HG03342 (cell line): ENCODE measurements at regions not wholly inside any gene's neighbourhood (a gene's known extent, or its start where the extent isn't known, plus 50 kb on each side); places are given as distances from the start of the nearest gene placed in this dataset.

Experiments
- ATAC-seq: cut with Tn5 transposase; IDR thresholded peaks from one replicate; pipeline ENCODE4 v1.9.1; 2021; ENCODE audit warnings: mild to moderate bottlenecking, moderate library complexity; ENCODE audit not compliant: unreplicated experiment

- no peak for ATAC-seq
These were observed 64.8 kb downstream of the CDCA7 start for GRCh38 chr2:173419506-173419905.

- no peak for ATAC-seq
These were observed 70.2 kb downstream of the CDCA7 start for GRCh38 chr2:173424886-173425285.

DNA sequence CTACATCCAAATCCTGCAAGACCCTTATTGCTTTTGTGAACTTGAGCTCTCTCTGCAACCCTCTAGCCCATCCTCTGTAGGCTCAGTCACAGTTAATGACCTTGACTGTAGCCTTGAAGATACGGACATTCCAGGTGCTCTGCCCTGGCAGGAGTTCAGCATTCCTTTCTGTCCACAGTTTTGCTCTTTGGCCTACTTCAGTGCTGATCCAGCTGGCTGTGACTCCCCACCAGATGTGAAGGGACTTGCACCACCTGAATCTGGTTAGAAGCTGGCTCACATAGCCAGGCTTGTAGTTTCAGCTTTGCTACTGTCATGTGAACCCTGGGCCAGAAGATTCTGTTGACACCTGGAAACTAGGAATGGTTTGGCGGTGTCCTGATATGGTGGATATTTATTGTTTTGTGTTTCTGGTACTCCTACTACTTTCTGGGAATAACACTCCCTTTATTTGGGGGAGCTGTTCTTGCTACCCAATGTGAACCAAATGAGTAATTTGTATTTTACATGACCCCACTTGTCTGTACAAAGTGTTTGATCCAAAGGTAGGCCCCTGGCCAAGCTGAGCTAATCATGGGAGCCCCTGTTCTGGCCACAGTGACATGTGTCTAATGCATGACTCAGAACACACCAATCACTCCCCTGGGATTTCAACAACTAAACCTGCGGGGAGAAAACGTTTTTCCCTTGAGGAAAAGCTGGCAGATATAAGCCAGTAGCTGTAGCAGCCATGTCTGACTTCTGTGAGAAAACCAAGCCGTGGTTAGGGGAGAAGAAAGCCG, 73.4 kb downstream of the CDCA7 start:
- ATAC-seq, result no peak

- ATAC-seq, result no peak
These were observed 76.5 kb downstream of the CDCA7 start for GRCh38 chr2:173431191-173431590.

GRCh38 chr2:173432049-173432754, 77.5 kb downstream of the CDCA7 start:
- no peak for ATAC-seq

DNA sequence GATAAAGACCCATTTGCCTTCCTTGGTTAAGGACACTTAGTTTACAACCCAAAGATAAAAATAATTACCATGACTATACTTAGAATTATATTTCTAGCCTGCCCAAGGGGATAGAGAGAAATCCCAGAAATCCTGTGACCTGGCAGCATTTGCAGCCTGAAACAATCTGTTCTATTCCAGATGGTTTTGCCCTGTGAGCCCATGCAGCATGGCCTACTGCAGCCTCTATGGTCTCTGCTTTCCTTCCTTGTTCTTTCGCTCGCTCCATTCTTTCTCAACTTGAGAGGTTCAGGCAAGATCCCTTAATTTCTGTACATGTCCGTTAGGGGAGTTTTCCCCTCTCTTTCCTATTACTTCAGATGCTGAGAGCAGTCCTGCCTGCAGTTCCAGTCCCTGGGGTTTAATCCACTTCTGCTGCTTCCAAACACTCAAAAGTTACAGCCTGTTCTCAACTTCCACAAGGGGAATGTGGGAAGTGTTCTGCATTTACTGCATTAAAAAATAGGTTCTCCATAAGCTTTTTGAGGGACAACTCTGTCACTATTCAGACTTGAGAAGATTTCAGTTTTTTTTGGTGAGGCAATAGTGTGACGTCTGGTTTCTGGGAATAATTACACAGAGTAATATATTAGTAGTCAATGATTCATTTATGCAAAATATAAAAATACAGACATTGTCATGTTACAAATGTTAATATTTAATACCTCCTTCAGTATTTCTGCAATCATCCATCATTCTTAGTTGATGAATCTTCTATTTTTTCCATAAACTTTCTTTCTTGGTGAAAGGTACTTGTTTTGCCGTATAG, 80.3 kb downstream of the CDCA7 start:
- ATAC-seq, result no peak

- no peak for ATAC-seq
These were observed 80.9 kb downstream of the CDCA7 start for GRCh38 chr2:173435574-173435973.

GRCh38 chr2:173436088-173436487, 81.4 kb downstream of the CDCA7 start:
- no peak for ATAC-seq

DNA sequence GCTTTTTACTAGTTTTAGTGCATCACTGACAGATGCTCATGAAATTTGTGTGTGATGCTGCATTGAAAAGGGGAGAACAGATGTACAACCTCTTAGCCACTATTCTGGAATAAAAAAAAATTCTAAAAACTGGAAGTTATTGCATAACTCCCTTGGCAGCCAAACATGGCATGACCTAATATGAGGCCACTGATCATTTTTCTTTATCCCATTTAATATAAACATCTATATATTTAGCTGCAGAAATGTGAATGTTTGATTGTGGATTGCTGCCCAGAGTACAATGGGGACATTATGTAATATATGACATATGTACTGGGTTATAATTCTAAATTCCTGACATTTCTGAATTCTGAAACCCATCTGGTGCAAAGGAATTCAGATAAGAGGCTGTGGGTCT, 86.5 kb downstream of the CDCA7 start:
- no peak for ATAC-seq

DNA sequence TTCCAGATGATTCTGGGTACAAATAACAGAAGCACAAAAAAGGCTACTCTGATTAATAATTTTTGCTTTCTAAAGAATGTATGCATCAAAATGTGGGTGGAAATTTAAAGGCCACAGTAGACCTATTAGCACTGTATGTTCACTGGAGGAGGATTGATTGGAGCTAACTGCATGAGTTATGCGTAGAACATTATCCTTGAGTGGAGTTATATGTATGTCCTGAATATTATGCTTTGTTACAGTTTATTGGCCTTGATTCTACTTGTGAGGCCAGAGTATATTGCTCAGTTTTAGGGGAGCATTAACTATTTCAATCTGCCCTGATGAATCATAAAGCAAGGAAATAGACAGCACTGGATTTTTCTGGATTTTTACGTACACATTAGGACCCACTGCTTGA, 87.9 kb downstream of the CDCA7 start:
- ATAC-seq, result no peak

DNA sequence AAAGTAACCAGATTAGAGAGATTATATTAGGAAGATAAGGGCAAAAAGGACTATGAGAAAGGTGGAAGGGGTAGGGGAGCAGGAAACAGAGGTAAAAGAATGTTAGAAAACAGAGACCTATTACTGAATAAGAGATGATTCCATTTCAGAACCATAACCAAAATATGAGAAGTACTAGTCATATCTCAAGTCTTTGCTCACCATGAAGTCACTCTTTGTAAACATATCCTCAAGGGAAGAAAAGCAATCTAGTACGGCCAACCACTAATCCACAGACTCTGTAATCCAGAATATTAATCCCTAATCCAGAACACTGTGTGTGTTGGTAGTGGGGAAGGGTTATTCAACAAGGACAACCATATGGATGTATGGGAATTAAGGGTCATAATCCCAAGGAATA, 92.0 kb downstream of the CDCA7 start:
- no peak for ATAC-seq

GRCh38 chr2:173448938-173449471, 94.3 kb downstream of the CDCA7 start:
- peak; percentile 62 for ATAC-seq

DNA sequence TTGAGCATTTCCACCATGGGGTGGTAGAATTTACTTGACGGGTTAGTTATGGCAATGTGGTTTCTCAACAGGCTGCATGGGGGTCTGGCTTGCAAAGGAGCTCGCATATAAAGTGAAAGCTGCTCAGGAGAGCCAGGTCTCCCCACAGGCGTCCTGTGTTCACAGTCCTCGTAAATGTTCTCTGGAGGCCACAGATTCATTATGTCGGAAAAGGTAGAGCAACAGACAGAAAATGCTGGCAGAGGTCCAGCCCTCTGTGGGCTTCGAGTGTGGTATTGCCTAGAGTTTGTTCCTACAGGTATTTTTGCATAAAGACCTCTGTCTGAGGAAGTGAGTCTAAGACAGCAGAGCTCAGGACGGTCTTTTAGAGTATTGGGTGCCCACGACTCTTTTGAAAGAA, 96.4 kb downstream of the CDCA7 start:
- ATAC-seq, result no peak

GRCh38 chr2:173451941-173452340, 97.3 kb downstream of the CDCA7 start:
- no peak for ATAC-seq

GRCh38 chr2:173452416-173452815, 97.7 kb downstream of the CDCA7 start:
- no peak for ATAC-seq

- ATAC-seq, result no peak
These were observed 102.3 kb downstream of the CDCA7 start for GRCh38 chr2:173456960-173457359.

- no peak for ATAC-seq
These were observed 102.7 kb downstream of the CDCA7 start for GRCh38 chr2:173457366-173457765.

- ATAC-seq, result no peak
These were observed 104.5 kb downstream of the CDCA7 start for GRCh38 chr2:173458991-173459780.

DNA sequence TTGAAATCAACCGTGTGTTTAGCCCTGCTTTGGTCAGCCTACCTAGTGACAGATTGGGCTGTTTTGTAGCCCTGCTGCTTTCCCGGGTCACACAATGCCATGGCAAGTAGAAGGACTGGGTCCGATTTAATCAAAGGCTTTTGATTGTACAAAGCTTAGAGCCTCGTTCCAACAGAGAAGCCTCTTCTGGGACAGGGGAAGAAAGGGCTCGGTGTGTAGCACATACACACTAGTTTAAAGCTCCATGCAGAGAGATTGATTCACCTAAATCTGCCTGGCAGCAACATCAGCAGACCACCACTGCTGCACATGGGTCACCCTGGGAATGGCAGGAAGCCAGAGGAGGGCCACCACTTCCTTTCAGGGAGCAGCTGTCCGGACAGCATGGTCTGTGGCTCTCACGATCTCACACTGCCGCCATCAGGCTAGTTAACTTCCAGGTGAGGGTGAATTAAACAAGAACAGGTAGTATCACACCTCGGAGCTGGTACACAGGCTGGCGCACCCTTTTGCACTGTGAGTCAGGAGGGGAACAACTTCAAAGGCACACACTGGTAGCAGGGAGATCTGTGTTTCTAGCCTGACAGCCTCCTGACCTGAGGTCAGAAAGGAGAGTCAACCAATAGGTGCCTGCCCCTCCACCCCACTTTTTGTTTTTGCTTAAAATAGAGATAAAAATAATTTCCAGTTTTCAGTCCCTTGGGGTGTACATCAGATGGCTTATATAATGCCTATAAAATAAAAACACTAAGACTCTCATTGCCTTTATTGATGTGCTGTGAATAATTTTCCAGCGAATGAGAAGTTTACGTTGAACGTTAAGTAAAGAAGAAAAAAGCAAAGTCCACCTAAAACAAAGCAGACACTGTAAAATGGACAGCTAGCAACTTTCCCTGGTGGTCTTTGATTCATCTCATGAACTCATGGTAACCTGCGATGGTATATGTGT, 108.5 kb downstream of the CDCA7 start:
- no peak for ATAC-seq
